Adrenal gland (tissue), 9 donors: ENCODE measurements at regions not wholly inside any gene's neighbourhood (a gene's known extent, or its start where the extent isn't known, plus 50 kb on each side); places are given as distances from the start of the nearest gene placed in this dataset.
"Not testable (repeated sequence)": the region's sequence is repeated elsewhere in the genome, so short reads cannot be mapped to it uniquely, and the experiment has no call there.

ENCODE experiments used
- DNase-seq, 7 donors: peaks; one replicate each; pipeline ENCODE4 v3.0.0-alpha.2; 2019 to 2020
- H3K27ac ChIP-seq, 5 donors: fragments of 200-600 bp; sonication (generic) in 4 of 5; 1 replicate in 3 of 5; 2 replicates in 2 of 5; pipeline versions ENCODE4 v1.5.1 to v1.8.0; 2016 to 2020; ENCODE audit warnings: mild to moderate bottlenecking in 1 of 5
- H3K27me3 ChIP-seq: fragments of 200-600 bp; 2 replicates; pipeline ENCODE4 v1.8.0; 2021
- H3K36me3 ChIP-seq, 2 donors: fragments of 200-600 bp; replicated peaks in 1 of 2; 1 replicate in 1 of 2; 2 replicates in 1 of 2; pipeline versions ENCODE4 v1.5.1 to v1.8.0; 2018 to 2022
- H3K4me1 ChIP-seq, 2 donors: fragments of 200-600 bp; replicated peaks in 1 of 2; 1 replicate in 1 of 2; 2 replicates in 1 of 2; pipeline versions ENCODE4 v1.5.1 to v1.8.0; 2018 to 2021
- H3K4me3 ChIP-seq, 4 donors: fragments of 200-600 bp; sonication (generic) in 3 of 4; one replicate each; pipeline ENCODE4 v1.5.1; 2016 to 2018
- H3K9me3 ChIP-seq, 3 donors: fragments of 200-600 bp; sonication (generic) in 1 of 3; replicated peaks in 1 of 3; 1 replicate in 2 of 3; 2 replicates in 1 of 3; pipeline versions ENCODE4 v1.5.1 to v1.8.0; 2016 to 2021
- CTCF ChIP-seq, 6 experiments: fragments of 450-650 bp in 4 of 6; fragments of 200-600 bp in 2 of 6; sonication (generic) in 1 of 6; IDR thresholded peaks; 1 replicate in 5 of 6; 2 replicates in 1 of 6; pipeline versions ENCODE4 v1.5.1 to v1.8.0; 2016 to 2021; ENCODE audit warnings: antibody characterized with exemption in 6 of 6, mild to moderate bottlenecking in 2 of 6, moderate library complexity in 1 of 6
- POLR2A ChIP-seq, 2 donors: fragments of 450-650 bp; IDR thresholded peaks; one replicate each; pipeline ENCODE4 v1.6.1; 2017; ENCODE audit warnings: antibody characterized with exemption in 2 of 2, mild to moderate bottlenecking in 2 of 2, moderate library complexity in 1 of 2
- WGBS, 4 donors: extraction: QIAGEN DNeasy Blood & Tissue Kit in 2 of 4; methylation state at CpG; one replicate each; pipeline versions ENCODE4 v1.1.5 to v1.1.7; 2013 to 2017; 5-methylcytosine and 5-hydroxymethylcytosine counted together
- intact Hi-C, 2 donors: fragments of 100-400 bp; cut with DNase I; formaldehyde crosslinking; loops; one replicate each; pipeline versions ENCODE4 v1.14.1 to v1.15.0; 2022 to 2023
- donor health status: healthy with polysubstance abuse.
- donor health status: Bipolar disorder and iron deficiency.
- donor health status: DM: yes; HTN: yes; CAD: no.
- donor health status: DM: no; HTN: no; CAD: no.
- donor health status: DM: no; HTN: no; CAD: no.

GRCh38 chr16:17032332-17032731 lies 438.4 kb downstream of the XYLT1 start:
- Histone ChIP-seq H3K4me3 (no peak overlapping the region), H3K36me3 (no peaks in the 10 kb centered on the region), H3K4me1 (peaks cover 0 to 5% of the 10 kb centered on the region in 2 donors), H3K27ac (no peak overlapping the region), H3K27me3 (no peaks in the 10 kb centered on the region), H3K9me3 (no peaks in the 10 kb centered on the region)
- TF ChIP-seq POLR2A (IDR thresholded peaks at IDR 0.05) (no peak), CTCF (IDR thresholded peaks at IDR 0.05) (no peak)
- intact Hi-C loops: no loop called here
- no peak for DNase-seq
- whole genome bisulfite sequencing, 4 donors: 87 to 95% (median 90%) methylated on average over 6 of the region's 6 CpGs

- peaks cover 0 to 5% of the 10 kb centered on the region in 2 donors for H3K4me1 ChIP-seq
- H3K27ac ChIP-seq: no peak overlapping the region
- H3K4me3 ChIP-seq: no peak overlapping the region
- TF ChIP-seq POLR2A (IDR thresholded peaks at IDR 0.05) (no peak), CTCF (IDR thresholded peaks at IDR 0.05) (no peak)
- WGBS, 4 donors: 64 to 88% (median 73%) methylated on average over 1 of the region's 1 CpG
- no peaks in the 10 kb centered on the region for H3K9me3 ChIP-seq
- no peaks in the 10 kb centered on the region for H3K36me3 ChIP-seq
- DNase-seq: no peak
- intact Hi-C loops: no loop called here
- no peaks in the 10 kb centered on the region for H3K27me3 ChIP-seq
Observed at GRCh38 chr16:17034477-17035252, 436.1 kb downstream of the XYLT1 start.

DNA sequence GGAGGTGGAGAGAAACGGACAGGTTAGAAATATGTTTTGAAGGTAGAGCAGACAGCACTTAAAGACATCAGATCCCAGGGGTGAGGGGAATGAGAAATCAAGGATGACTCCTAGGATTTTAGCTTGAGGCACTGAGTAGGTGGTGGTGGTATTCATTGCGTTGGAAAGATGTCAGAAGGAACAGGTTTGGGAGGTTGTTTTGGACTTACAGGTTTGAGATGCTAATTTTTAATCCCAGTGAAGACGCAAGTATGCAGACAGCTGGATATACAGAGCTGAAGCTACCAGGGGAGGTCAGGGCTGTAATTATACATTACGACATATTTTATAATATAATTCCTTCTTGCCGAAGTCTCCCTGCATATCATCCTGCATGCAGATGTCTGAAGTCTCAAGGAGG lies 433.3 kb downstream of the XYLT1 start:
- Histone ChIP-seq H3K9me3 (no peaks in the 10 kb centered on the region), H3K27me3 (no peaks in the 10 kb centered on the region), H3K27ac (no peak overlapping the region), H3K4me1 (no peaks in the 10 kb centered on the region), H3K36me3 (no peaks in the 10 kb centered on the region), H3K4me3 (no peak overlapping the region)
- intact Hi-C loops: no loop called here
- 64 to 76% (median 69%) methylated on average over 5 of the region's 5 CpGs for WGBS, 4 donors
- no peak for DNase-seq
- TF ChIP-seq CTCF (IDR thresholded peaks at IDR 0.05) (no peak), POLR2A (IDR thresholded peaks at IDR 0.05) (no peak)

GRCh38 chr16:17038415-17038814 lies 432.3 kb downstream of the XYLT1 start:
- Histone ChIP-seq H3K36me3 (no peaks in the 10 kb centered on the region), H3K4me1 (no peaks in the 10 kb centered on the region), H3K27me3 (no peaks in the 10 kb centered on the region), H3K4me3 (no peak overlapping the region), H3K27ac (no peak overlapping the region), H3K9me3 (no peaks in the 10 kb centered on the region)
- WGBS, 4 donors: 82 to 93% (median 84%) methylated on average over 5 of the region's 5 CpGs
- TF ChIP-seq CTCF (IDR thresholded peaks at IDR 0.05) (no peak), POLR2A (IDR thresholded peaks at IDR 0.05) (no peak)
- DNase-seq: no peak
- intact Hi-C loops: no loop called here

DNA sequence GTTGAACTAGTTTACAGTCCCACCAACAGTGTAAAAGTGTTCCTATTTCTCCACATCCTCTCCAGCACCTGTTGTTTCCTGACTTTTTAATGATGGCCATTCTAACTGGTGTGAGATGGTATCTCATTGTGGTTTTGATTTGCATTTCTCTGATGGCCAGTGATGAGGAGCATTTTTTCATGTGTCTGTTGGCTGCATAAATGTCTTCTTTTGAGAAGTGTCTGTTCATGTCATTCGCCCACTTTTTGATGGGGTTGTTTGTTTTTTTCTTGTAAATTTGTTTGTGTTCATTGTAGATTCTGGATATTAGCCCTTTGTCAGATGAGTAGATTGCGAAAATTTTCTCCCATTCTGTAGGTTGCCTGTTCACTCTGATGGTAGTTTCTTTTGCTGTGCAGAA lies 421.7 kb downstream of the XYLT1 start:
- H3K4me3 ChIP-seq, H3K27me3 ChIP-seq, H3K27ac ChIP-seq, DNase-seq, intact Hi-C loops, H3K9me3 ChIP-seq, H3K36me3 ChIP-seq, H3K4me1 ChIP-seq: not testable (repeated sequence)
- 86 to 88% (median 86%) methylated on average over 2 of the region's 2 CpGs for WGBS, 4 donors
